ENCODE measurements at regions not wholly inside any gene's neighbourhood (a gene's known extent, or its start where the extent isn't known, plus 50 kb on each side); places are given as distances from the start of the nearest gene placed in this dataset.
"Not testable (repeated sequence)": the region's sequence is repeated elsewhere in the genome, so short reads cannot be mapped to it uniquely, and the experiment has no call there.

GRCh38 chr2:65931056-65931455 is 498.7 kb upstream of the SPRED2 start:
- POLR2A ChIA-PET = interaction anchor here (0.6 kb wide), 1 partner anchor 1699 kb away, joined by 3 read pairs; no protein-coding TSS in a partner anchor
- Mint-ChIP-seq H3K27ac (ENCODE audit: low read depth, unreplicated experiment) (no peak overlapping the region), H3K36me3 (ENCODE audit: insufficient read depth, unreplicated experiment) (peaks cover 7% of the 10 kb centered on the region), H3K9me3 (ENCODE audit: unreplicated experiment) (no peaks in the 10 kb centered on the region), H3K27me3 (ENCODE audit: insufficient read depth, unreplicated experiment) (peaks cover 26% of the 10 kb centered on the region), H3K4me1 (ENCODE audit: insufficient read depth, unreplicated experiment) (no peaks in the 10 kb centered on the region), H3K4me3 (ENCODE audit: unreplicated experiment) (no peak overlapping the region)
- CTCF ChIA-PET = no interaction called here
- DNase-seq (ENCODE audit: unreplicated experiment) = no peak
- no peak for TF ChIP-seq CTCF (IDR thresholded peaks at IDR 0.05; ENCODE audit: unreplicated experiment)
- intact Hi-C loops (cut with micrococcal nuclease) = no loop called here
- no TSS peak for BruUV-seq (replicated peaks)

GRCh38 chr2:65930259-65930658 is 497.9 kb upstream of the SPRED2 start:
- DNase-seq (ENCODE audit: unreplicated experiment) = no peak
- Mint-ChIP-seq H3K4me1 (ENCODE audit: insufficient read depth, unreplicated experiment) (no peaks in the 10 kb centered on the region), H3K36me3 (ENCODE audit: insufficient read depth, unreplicated experiment) (peaks cover 7% of the 10 kb centered on the region), H3K9me3 (ENCODE audit: unreplicated experiment) (no peaks in the 10 kb centered on the region), H3K4me3 (ENCODE audit: unreplicated experiment) (no peak overlapping the region), H3K27ac (ENCODE audit: low read depth, unreplicated experiment) (no peak overlapping the region), H3K27me3 (ENCODE audit: insufficient read depth, unreplicated experiment) (peaks cover 18% of the 10 kb centered on the region)
- ChIA-PET POLR2A (interaction anchor here (0.6 kb wide), 1 partner anchor 1700 kb away, joined by 3 read pairs; no protein-coding TSS in a partner anchor), CTCF (no interaction called here)
- intact Hi-C loops (cut with micrococcal nuclease) = no loop called here
- BruUV-seq (replicated peaks) = no TSS peak
- no peak for TF ChIP-seq CTCF (IDR thresholded peaks at IDR 0.05; ENCODE audit: unreplicated experiment)

- DNase-seq (ENCODE audit: unreplicated experiment); CTCF ChIA-PET; H3K36me3 Mint-ChIP-seq (ENCODE audit: insufficient read depth, unreplicated experiment); intact Hi-C loops (cut with micrococcal nuclease); H3K4me3 Mint-ChIP-seq (ENCODE audit: unreplicated experiment); H3K4me1 Mint-ChIP-seq (ENCODE audit: insufficient read depth, unreplicated experiment); H3K9me3 Mint-ChIP-seq (ENCODE audit: unreplicated experiment); H3K27ac Mint-ChIP-seq (ENCODE audit: low read depth, unreplicated experiment); BruUV-seq (replicated peaks); POLR2A ChIA-PET: not testable (repeated sequence)
- H3K27me3 Mint-ChIP-seq (ENCODE audit: insufficient read depth, unreplicated experiment) = peaks cover 14% of the 10 kb centered on the region
Observed at GRCh38 chr2:65929664-65930063, 497.3 kb upstream of the SPRED2 start.

GRCh38 chr2:65922794-65923193 is 490.4 kb upstream of the SPRED2 start:
- POLR2A ChIA-PET = interaction anchor here (1.5 to 1.7 kb wide), 3 partner anchors 11 to 512 kb away, joined by 4 to 6 read pairs (median 5); partner anchors contain the start of gene MEIS1
- no peak for TF ChIP-seq CTCF (IDR thresholded peaks at IDR 0.05; ENCODE audit: unreplicated experiment)
- peak; percentile 83 for DNase-seq (ENCODE audit: unreplicated experiment)
- H3K9me3 Mint-ChIP-seq (ENCODE audit: unreplicated experiment) = no peaks in the 10 kb centered on the region
- CTCF ChIA-PET = interaction anchor here (0.9 kb wide), 1 partner anchor 12 kb away, joined by 3 read pairs; no protein-coding TSS in a partner anchor
- peaks cover 28% of the 10 kb centered on the region for H3K4me1 Mint-ChIP-seq (ENCODE audit: insufficient read depth, unreplicated experiment)
- no peak overlapping the region for H3K4me3 Mint-ChIP-seq (ENCODE audit: unreplicated experiment)
- H3K27ac Mint-ChIP-seq (ENCODE audit: low read depth, unreplicated experiment) = peak overlapping the region; percentile 49
- no peaks in the 10 kb centered on the region for H3K27me3 Mint-ChIP-seq (ENCODE audit: insufficient read depth, unreplicated experiment)
- H3K36me3 Mint-ChIP-seq (ENCODE audit: insufficient read depth, unreplicated experiment) = peaks cover 7% of the 10 kb centered on the region
- no TSS peak for BruUV-seq (replicated peaks)
- intact Hi-C loops (cut with micrococcal nuclease) = no loop called here

DNA sequence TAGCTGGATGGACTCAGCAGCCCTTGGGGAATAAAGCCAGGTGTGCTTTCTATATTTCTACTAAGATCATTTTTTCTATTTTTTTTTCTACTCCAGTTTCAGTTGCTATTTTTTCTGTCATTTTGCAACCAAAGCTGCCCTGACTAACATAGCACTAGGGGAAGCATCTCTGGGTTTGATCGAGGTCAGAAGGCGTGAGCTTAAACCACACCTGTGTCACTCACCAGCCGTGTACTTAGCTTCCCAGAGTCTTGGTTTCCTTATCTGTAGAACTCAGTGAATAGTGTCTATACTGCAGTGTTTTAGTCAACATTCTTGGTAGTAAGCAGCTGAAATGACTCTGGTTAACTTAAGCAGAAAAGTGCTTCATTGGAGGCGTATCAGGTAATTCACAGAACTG is 489.6 kb upstream of the SPRED2 start:
- ChIA-PET POLR2A (interaction anchor here (1.5 to 1.7 kb wide), 2 partner anchors 10 to 15 kb away, joined by 4 to 5 read pairs; no protein-coding TSS in a partner anchor), CTCF (interaction anchor here (0.7 to 0.9 kb wide), 2 partner anchors 9 to 12 kb away, joined by 3 read pairs; no protein-coding TSS in a partner anchor)
- Mint-ChIP-seq H3K4me1 (ENCODE audit: insufficient read depth, unreplicated experiment) (peaks cover 28% of the 10 kb centered on the region), H3K9me3 (ENCODE audit: unreplicated experiment) (no peaks in the 10 kb centered on the region), H3K36me3 (ENCODE audit: insufficient read depth, unreplicated experiment) (peaks cover 2% of the 10 kb centered on the region), H3K4me3 (ENCODE audit: unreplicated experiment) (no peak overlapping the region), H3K27ac (ENCODE audit: low read depth, unreplicated experiment) (no peak overlapping the region), H3K27me3 (ENCODE audit: insufficient read depth, unreplicated experiment) (no peaks in the 10 kb centered on the region)
- intact Hi-C loops (cut with micrococcal nuclease) = no loop called here
- TF ChIP-seq CTCF (IDR thresholded peaks at IDR 0.05; ENCODE audit: unreplicated experiment) = no peak
- no peak for DNase-seq (ENCODE audit: unreplicated experiment)
- BruUV-seq (replicated peaks) = no TSS peak

Measured in MCF 10A (cell line).